Left kidney (tissue), 1 donor: ENCODE measurements at regions not wholly inside any gene's neighbourhood (a gene's known extent, or its start where the extent isn't known, plus 50 kb on each side); places are given as distances from the start of the nearest gene placed in this dataset.
A peak's percentile ranks its signal among the peaks of the same experiment; 100 is the strongest.

Experiments
- DNase-seq: peaks from one replicate; pipeline ENCODE4 v3.0.0-alpha.2; 2013

DNA sequence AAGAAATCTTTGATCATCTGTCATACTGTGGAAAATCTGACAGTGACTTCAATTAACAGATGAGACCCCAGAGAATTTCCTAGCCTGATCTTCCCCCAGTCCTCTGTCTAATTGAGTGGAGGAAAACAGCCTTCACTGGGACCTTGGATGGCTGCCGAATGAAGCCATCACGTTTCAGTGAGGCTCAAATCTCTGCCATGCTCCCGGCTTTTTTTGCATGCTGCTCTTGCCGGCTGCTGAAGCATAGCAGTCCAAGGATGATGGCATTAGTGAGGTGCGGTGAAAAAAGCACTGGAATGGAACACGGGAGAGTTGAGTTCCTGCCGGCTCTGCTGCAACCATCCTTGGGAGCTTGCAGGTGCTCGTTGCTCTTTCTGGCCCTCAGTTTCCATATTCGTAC is 430.5 kb downstream of the SLC4A3 start:
- no peak for DNase-seq

GRCh38 chr2:220064111-220065030 is 436.9 kb downstream of the SLC4A3 start:
- DNase-seq: no peak

GRCh38 chr2:220065581-220065980 is 438.2 kb downstream of the SLC4A3 start:
- no peak for DNase-seq

GRCh38 chr2:220068846-220069245 is 441.4 kb downstream of the SLC4A3 start:
- no peak for DNase-seq

DNA sequence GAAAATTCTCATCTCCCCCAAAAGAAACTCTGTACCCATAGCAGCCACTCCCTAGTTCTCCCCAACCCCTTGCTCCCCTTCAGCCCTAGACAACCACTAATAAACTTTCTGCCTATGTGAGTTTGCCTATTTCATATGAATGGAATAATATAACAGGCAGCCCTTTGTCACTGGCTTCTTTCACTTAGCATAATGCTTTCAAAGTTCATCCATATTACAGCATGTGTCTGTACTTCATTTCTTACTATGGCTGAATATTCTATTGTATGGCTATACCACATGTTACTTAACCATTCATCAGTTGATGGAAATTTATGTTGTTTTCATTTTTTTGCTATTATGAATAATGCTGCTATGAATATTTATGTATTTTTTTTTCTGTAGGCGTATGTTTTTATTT is 442.9 kb downstream of the SLC4A3 start:
- DNase-seq: no peak

GRCh38 chr2:220071696-220072095 is 444.3 kb downstream of the SLC4A3 start:
- DNase-seq: no peak

DNA sequence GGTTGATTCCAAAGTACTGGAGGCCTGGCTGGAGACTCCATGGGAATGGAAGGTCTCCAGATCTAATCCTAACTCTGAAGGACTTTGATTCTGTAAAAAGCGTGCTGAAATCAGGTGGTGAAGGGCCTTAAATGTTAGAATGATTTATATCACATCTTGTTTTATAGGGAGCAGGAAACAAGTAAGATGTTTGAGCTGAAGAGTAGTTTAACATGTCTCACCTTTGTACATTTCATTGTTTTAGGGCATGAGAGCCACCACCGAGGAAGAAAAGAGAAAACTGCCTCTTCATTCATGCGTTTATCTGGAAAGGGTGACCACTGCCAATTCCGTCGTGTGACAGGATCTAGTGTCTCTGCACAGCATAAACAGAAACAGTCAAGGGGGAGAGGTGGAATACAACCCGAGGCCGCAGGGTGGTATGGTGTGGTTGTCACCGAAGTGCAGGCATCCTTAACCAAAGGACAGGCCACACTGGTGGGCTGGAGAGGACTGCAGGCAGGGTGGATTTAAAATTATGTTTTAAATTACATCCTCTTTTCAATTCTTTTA is 445.3 kb downstream of the SLC4A3 start:
- DNase-seq: no peak

DNA sequence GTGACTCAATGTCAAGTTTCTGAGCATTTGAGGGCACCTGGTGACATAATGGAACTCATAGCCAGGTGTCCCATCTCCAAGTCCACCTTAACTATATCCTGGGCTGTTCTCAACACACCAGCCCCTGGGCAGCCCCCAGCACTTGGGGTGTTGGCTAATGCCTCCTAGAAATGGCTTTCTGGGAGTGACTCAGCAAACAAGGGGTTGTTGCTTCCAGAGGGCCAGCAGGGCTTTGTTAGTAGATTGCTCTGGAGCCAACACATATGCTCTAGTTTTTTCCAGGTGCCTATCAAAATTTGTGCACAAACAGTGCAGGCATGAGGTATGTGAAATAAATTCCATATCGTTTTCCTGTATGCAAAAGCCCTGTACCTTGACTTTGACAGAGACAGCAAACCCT is 448.4 kb downstream of the SLC4A3 start:
- no peak for DNase-seq

GRCh38 chr2:220076734-220077133 is 449.3 kb downstream of the SLC4A3 start:
- no peak for DNase-seq

GRCh38 chr2:220077488-220077887 is 450.1 kb downstream of the SLC4A3 start:
- DNase-seq: no peak

DNA sequence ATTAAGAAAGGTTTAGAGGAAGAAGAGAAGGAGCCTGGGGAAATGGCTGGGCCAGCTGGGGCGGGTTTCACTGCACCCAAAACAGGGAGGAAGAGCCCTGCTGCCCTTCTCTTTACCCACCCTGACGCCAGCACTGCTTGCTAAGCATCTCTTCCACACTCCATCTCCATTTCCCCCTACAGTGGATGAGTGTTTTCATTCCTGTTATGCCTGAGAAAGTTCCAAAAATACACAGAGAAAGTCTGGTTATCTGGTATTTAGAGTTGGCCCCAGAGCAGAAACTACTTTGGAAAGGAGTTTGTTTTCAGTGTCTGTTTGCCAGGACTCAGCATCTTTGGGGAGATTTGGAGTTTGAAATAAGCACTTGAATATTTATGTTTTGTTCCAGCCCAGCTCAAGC is 451.0 kb downstream of the SLC4A3 start:
- DNase-seq: no peak

DNA sequence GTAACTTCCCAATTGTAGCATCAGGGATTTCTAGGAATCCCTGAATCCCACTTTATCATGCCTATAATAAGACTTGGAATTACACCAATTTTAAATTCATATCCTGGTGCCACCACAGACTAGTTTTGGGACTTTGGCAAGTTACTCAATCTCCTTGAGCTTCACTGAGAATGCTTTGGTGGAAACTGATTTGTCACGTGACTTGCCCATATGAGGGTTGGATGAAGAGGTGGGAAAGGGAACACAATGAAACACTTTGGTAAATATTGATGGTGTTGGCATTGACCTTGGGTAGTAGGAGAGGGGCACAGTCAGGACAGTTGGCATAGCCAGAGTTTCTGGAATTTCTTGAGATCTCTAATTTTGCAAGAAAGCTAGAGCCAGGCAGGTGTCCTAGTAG is 452.2 kb downstream of the SLC4A3 start:
- DNase-seq: no peak

GRCh38 chr2:220081171-220081570 is 453.7 kb downstream of the SLC4A3 start:
- DNase-seq: no peak

DNA sequence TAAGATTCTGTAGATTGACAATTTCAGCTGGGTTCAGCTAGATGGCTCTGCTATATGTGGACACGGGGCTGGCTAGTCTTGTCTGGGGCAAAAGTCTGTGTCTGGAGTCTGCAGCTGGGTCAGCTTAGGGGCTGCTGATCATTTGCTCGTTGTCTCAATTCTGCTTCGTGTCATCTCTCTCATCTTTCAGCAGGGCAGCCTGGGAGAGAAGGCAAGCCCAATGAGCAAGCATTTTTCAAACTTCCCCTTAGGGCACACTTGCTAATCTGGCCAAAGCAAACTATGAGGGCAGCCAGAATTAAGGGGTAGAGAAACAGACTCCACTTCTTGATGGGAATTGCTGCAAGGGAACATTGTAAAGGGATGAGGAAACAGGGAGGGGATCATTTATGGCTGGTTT is 462.6 kb downstream of the SLC4A3 start:
- DNase-seq: no peak

- DNase-seq: no peak
Observed at GRCh38 chr2:220096406-220096805, 469.0 kb downstream of the SLC4A3 start.

DNA sequence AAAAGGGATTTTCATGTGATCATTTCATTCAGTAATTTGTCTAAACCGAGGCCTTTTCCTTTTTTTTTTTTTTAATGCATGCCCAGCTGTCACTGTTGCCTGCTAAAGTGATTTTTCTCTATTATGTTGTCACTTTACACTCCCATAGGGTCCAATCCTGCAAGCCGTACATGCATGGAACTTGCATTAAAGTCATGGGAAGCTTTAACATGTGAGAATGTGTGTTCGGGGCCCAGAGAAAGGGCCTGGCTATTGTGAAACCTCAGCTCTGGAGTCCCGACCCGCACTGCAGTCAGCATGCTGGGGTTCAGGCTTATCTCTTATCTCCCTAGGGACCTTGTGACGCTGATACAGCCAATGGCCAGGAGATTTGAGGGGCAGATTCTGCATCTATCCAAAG is 474.6 kb downstream of the SLC4A3 start:
- no peak for DNase-seq

DNA sequence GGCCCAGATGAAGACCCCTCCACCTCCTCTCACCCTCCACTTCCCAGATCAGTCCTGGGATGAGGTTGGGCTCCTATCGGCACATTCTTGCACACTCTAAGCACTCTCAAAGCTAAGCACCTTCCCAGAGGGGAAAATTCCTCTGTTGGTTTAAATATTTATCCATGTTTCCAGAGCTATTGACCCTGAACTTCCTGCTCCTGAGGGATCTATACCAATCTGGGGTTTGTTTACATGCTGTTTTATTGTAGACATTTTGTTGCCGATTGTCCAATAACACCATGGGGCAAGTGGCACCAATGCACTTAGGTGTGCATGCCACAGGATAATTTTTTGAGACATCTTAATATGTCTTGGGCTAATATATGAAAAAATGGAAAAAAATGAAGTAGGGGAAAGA is 476.2 kb downstream of the SLC4A3 start:
- DNase-seq: no peak

DNA sequence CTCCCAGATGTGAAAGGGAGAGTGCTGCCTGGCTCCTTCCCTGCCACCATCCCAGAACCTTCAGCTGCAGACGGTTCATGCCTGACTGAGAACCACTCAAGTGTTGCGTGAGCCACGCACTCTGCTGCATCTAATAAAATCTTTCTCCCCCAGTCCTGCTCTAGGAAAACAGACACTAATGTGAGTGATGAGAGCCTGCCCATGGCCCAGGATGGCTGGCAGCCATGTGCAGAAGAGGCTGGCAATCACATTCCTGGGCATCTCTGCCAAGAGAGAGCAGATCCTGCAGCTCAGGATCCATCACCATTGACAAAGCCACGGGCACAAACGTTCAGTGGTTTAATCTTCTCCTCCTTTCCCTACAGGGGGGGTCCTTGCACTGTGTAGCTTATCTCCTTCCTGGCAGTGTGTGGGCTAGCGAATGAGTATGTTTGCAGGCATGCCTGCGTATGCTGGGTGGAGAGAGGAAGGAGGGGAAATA is 477.5 kb downstream of the SLC4A3 start:
- DNase-seq: peak; percentile 37

DNA sequence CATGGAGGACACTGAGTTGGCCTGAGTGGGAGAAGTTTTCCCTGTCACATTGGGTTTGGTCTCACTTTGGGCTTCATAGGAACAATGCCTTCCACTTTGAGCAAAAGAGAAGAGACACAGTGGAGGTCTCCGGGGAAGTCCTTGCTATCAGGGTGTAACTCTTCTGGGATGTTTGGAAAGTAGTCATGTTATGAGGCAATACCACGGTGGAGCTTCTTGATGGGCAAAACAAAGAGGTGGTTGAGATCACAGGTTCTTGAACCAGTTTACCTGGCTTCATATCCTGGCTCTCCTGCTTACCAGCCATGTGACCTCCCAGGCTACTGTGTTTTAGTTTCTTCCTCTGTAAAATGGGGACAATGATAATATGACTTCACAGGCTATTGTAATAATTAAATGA is 478.6 kb downstream of the SLC4A3 start:
- no peak for DNase-seq

GRCh38 chr2:220107380-220107791 is 480.0 kb downstream of the SLC4A3 start:
- DNase-seq: no peak

DNA sequence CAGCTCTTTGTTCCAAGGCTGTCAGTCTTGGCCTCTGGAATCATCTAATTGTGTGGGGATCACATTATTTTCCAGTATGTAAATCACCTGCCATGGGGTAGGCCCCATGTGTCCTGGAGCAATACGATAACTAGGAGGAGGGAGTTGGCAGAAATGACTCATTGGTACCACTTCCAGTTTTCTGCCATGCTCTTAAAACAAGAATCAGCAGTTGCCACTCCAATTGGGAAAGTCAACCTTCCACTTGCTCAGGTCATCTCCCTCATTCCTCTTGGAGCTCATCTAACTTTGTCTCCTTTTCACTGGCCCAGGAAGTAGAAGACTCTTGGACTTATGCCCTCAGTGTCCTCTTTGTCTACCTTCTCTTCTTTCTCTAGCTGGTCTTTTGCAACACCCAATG is 487.0 kb downstream of the SLC4A3 start:
- no peak for DNase-seq

GRCh38 chr2:220117025-220117424 is 489.6 kb downstream of the SLC4A3 start:
- DNase-seq: peak; percentile 20

DNA sequence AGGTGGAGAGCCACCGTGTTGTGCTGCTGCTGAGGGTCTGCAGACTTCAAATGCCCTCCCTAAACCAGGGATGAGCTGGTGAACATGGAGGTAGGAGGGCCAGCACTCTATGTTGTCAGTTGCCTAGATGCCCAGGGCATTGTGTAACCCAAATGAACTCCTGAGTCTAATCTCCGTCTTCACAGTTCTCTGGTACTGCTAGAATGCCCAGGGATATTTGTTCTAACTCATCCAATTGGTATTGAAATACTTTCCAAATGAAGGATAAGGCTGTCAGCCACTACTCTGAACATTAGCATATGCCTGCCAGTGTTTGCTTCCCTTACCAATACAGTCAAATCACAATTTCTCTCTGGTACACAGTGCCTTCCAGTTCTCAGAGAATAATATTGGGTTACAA is 492.6 kb downstream of the SLC4A3 start:
- no peak for DNase-seq

GRCh38 chr2:220123751-220124150 is 496.3 kb downstream of the SLC4A3 start:
- DNase-seq: no peak
